ENCODE measurements at regions not wholly inside any gene's neighbourhood (a gene's known extent, or its start where the extent isn't known, plus 50 kb on each side); places are given as distances from the start of the nearest gene placed in this dataset.

DNA sequence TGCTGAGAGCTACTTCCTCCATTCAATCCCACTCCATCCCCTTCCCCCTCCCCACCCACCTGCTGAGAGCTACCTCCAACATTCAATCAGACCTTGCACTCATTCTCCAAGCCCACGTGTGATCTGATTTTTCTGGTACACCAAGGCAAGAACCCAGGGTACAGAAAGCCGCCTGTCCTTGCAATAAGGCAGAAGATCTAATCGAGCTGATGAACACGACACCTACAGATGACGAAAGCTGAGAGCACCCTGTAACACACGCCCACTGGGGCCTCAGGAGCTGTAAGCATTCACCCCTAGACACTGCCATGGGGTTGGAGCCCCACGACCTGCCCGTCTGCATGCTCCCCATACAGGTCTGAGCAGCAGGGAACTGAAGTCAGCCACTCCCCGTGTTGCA is 58.3 kb downstream of the TRIML1 start:
- DNase-seq: no peak

DNA sequence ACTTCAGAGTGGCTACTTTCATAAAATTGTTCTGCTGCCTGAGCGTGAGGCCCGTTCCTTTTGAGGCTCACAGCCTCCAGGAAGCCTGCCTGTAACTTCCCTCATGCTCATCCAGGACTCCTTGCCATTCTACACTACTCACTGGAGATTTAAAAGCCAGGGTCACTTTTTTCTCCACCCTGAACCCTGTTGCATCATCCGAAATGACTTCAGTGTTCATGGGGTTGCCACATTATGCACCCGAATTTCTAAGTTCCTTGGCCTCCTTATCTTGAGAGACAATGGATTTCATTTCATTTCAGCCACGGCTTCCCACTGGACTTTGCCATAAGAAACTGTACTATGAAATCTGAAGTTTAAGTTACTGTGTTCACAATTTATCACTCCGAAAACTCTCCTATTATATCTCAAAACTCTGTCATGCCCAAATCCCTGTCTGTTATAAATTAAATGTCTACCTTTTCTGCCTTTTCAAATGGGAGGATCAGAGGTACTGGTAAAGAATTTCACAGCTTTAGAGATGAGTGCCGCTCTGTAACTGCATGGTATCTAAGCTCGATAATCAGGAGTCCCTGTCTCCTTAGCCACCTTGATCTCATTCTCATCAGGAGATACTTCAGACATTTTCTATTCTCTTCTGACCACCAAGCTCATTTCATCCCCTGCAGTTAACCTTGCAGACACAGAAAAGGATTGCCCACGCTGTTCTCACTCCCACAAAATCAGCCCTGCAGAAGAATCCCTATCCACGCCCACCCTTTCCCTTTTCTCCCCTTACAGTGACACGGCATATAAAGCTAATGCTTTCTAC is 59.9 kb downstream of the TRIML1 start:
- DNase-seq: no peak

DNA sequence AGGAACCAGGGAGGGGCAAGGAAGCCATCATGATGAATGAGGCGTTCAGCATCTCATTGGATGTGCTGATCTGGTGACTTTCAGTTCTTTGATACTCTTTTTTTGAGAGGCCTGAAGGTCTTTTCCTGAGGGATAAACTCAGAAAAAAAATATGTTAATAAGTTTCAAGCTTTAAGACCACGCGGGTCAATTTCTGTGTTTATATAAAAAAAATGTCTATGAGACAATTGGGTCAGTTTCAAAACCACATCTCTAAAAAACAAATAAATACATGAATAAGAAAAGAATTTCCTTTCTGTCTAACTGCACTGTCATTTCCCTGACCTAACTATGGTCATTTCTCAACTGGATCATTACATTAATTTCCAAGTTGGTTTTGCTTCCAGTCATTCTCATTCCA is 62.6 kb downstream of the TRIML1 start:
- DNase-seq: no peak

DNA sequence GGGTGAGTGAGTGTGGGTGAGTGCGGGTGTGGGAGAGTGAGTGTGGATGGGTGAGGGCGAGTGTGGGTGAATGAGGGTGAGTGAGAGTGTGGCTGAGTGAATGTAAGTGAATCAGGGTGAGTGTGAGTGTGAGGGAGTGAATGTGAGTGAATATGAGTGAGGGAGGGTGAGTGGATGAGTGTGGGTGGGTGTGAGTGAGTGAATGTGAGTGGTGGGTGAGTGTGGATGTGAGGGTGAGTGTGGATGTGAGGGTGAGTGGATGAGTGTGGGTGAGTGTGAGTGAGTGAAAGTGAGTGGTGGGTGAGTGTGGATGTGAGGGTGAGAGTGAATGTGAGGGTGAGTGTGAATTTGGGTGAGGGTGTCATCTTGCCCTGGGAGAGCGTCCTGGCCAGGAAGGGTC is 67.5 kb downstream of the TRIML1 start:
- no peak for DNase-seq

DNA sequence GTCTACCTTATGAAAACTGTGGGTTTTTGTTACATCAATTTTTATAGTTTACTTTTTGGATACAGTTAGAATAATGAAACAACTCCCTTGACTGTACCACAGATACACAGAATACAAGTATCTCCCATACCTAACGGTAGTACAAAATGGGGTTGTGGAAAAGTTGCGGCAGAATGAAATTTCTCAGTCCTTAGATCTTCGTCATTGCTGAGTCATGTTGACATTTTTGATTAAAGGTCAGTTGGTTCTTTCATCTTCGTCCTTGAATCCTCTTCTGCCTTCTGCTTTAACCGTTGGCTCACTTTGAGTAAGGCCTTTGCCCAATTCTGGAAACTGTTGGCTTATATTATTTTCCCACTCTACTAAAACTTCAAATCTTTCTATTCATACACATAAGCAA is 75.6 kb downstream of the TRIML1 start:
- DNase-seq: no peak

DNA sequence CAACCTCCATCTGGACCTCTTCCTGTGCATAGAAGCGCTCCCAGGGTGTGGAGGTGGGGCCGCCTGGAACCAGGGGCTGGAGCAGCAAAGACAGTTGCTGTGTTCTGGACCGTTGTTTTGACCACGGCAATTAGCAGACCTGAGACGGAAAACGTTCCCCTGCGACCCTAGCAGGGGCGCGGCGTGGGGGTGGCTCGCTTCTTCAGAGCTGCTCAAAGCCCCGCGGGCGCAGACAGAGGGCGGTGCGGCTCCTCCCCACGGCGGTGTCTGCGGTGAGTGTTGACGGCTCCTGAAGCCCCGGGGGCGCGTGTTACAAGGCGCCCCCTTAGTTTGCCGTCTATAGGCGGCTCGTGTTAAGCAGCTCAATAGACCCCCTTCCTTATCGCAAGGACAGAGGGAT is 79.2 kb downstream of the TRIML1 start:
- no peak for DNase-seq

DNA sequence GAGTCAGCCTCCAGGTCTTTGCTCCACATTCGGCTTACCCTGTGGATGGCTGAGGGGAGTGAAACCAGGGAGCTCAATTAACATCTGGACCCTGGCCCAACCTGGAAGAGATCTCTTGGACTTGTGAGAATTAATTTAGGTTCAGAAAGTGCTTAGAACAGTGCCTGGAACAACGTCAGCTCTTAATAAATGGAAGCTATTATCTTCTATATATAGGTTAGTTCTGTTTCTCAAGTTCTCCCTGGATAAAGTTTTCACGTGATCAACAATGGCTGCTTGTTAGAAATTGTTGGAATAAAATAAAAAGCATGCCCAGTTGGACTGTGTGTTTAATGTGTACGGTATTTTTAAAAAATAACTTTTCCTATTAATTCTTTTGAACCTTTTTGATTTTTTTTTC is 80.8 kb downstream of the TRIML1 start:
- DNase-seq: no peak

DNA sequence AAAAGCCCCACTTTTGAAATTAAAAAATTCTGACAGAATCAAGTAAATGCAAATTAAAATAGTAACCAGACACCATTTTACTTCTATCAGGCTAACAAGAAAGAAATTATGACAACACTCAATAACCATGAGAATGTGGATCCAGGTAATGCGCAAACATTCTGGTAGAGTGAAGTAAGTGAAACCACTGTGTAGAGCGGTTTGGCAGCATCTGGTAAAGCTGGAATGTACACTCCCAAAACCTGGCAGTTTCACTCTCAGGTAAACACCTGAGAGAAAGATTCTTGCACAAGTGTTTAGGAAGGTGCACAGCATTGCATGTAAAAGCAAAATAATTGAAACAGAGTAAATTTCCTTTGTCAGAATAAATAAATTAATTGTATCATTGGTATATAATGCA is 81.8 kb downstream of the TRIML1 start:
- no peak for DNase-seq

DNA sequence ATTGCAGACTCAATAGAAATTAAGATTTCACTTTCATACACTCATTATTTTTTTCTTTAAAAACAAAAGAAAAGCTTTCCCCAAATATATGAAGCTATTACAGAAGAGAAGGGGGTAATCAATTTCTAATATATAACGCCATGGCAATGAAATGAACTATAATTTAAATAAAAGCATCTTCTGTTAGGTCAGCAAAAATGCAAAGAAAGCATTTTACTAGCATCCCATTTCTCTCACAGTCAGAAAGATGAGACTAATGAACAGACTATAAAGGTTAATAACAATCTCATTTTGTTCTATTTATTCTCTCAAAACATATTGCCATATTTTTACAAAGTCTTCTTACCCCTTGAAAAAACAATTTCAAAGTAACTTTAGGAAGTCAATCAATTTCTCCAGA is 89.0 kb downstream of the TRIML1 start:
- DNase-seq: no peak

DNA sequence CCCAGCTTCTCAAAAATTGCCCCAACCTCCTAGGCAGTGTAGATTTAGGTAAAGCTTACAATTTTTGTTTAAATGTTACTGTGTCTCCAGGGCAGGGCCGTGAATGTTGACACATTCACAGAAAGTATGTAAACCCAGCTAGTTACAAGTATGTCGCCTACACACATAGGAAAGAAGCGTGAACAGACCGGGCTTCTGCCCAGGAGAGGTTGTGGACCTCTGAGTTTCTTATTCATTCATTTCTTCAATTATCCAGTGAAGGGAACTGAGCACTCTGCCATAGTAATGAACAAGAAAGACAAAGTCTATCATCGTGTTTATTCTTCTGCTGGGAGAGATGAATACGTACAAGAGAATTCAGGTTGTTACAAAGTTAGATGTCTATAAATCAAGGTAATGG is 93.2 kb downstream of the TRIML1 start:
- DNase-seq: no peak

DNA sequence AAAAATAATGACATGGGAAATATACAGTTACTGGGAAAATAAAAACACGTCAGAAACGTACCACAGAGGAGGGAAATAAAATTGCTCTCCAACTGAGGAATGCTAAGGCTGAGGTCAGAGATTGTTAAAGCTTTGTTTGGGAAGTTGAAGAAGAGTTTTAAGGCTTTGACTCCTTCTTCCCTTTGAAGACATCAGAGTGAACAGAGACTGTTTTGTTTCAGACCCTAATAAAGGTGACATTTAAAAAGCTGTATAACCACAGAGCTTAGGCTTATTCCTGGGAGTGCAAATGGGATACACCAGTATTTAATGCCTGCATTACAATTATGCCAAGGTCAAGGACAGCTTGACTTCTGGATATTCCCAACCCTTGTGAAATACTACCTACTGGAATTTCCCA is 102.8 kb downstream of the TRIML1 start:
- DNase-seq: no peak

DNA sequence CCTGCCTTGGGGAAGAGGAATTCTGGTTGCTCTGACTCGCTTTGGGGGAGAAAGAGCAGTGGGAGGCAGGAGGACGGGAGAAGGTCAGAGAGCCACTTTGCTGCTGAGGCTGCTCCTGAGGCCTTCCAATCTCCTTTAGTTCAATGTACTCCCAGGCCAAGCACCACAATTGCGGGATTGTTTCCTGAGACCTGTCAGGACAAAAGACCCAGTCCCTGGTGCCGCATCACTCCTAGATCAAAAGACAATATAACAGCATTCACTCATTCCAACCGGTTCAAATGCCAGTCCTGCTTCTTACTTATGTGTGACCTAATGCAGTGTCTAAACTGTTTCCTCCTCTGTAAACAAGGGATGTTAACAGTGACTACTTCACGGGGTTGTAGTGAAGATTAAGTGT is 106.4 kb downstream of the TRIML1 start:
- DNase-seq: no peak

DNA sequence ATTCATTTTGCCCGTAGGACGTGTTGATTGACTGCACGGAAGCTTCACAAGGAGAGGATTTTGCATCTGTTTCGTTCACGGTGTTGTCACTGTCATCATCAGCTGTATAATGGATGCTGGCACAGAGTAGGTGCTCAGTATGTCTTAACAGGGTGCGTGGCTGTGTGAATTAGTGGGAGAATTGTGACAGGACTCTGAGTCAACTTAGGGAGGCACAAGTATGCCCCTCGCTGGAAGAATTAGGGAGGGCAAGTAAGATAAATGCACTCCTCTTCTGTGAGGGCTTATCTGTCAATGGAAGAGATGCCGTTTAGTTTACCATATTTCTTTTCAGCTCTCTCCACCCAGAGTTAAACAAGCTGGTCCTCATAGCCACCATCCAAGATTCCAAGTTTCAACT is 107.2 kb downstream of the TRIML1 start:
- DNase-seq: peak; percentile 7

DNA sequence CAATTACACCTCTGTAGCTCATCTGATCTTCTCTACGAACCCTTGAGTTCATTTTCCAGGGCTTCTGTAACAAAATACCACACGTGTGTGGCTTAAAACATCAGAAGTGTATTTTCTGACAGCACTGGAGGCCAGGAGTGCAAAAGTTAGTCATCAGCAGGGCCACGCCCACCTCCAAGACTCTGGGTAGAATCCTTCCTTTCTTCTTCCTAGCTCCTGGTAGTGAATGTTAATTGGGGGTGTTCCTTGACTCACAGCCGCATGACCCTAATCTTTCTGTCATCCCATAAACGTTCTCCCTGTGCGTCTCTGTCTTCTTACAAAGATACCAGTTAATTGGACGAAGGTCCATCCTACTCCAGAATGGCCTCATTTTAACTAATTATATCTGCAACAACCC is 115.0 kb downstream of the TRIML1 start:
- DNase-seq: no peak

DNA sequence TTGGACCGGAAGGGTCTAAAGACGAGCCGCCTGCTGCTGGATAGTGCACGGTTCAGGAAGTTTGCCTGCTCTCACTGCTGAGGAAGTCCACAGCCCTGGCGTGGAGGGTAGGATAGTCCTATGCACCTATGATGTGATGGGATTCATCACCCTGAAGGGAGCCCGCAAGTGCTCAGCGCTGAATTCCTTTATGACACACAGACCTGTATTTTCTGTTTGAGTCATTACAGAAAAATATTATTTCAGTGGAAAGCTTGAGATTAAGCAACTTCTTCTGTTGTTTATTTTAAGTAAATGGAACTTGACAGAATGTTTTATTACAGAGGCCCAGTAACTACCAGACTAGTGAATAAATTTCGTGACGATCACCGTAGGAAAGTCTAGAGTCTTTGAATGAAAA is 123.2 kb downstream of the TRIML1 start:
- DNase-seq: no peak

DNA sequence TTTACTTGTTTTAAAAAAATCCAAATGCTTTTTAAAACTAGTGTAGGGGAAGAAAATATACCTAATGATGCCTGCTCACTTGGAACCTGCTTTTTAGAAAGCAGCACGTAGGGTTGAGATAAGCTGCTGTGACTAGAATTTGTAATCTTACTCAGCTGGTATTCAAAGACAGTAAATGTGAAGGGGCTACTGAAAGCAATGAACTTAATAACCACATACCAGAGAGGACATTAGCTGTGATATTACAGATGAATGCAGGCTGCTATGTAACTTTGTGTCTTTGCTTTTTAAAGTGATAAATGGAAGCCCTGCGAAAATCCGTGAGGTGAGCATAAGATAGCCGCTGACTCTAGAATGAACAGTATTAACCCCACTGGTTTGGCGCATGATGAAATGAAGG is 124.1 kb downstream of the TRIML1 start:
- DNase-seq: no peak

DNA sequence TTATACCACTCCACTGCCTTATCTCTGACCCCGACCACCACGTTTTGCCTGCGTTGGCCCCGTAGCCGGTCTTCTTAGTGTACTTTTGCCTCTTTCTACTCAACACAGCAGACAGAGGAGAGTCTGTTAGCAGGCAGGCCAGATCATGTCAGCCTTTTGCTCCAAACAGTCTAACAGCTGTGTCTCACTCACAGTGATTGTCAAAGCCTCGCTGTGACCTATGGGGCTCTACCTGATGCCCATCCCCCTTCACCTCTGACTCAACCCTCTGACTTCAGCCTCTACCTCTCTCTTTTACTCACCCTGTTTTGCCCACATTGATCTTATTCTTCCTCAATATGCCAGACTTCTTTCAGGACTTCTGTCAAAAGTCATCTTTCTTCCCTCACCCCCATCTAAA is 127.1 kb downstream of the TRIML1 start:
- DNase-seq: no peak

DNA sequence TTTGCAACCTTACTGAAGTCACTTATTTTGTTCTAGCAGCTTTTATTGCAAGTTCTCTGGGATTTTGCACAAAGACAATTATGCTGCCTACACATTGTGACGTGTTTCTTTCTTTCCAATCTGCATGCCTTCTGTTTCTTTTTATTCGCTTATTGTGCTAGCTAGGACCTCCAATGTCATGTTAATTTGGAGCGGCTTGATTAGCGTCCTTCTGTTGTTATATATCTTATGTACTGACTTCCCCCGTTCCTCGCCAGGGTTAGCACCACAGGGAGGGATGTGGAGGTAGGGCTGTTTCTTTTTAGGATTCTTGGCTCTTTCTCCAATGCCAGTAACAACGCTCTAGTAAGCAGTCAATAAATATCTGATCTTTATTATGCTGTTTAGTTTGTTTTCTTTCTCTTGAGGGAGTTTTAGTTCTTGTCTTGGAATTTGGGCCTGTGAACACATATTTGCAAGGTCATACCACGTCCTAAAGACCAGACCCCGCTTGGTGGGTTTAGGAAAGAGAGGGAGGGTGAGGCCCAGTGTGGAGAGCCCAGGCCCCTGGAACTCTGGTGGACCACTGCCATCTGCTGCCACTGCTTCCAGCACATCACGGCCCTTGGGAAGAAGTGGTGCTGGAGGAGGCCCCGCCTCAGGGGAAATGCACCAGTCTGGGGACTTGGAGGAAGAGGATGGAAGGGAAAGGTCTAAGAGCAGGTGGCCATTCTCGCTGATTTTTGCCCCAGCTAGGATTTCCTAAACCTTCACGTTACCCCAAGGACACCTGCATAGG is 129.1 kb downstream of the TRIML1 start:
- DNase-seq: no peak

DNA sequence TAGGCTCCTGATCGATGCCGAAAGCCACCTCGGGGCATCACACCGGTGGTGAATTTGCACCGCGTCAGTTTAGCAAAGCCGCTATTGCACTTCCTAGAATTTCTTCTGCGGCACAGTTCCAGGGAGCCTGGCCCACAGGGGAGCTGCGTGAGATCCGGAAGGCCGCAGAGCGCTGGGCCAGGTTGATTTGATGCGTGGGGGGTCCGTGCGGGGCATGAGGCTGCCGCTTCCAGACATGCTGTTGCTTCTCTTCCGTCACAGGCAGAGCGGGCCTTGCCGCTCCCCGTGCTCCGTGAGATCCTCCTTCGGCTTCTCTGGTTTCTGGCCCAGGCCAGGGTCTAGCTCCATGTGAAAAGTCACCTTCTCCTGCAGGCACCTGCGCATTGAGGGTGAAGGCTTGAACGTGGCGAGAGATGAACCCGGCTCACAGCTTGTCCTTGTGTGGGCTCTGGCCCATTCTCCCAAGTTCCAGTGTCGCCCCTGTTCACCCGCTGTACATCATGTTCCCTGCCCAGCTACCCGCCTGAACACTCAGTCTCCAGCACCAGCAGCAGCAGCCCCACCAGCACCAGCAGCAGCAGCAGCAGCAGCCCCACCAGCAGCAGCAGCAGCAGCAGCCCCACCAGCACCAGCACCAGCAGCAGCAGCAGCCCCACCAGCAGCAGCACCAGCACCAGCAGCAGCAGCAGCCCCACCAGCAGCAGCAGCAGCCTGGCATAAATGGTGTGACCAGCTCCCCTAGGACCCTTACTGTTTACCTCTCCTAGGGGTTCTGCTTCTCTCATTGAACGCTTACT is 131.2 kb downstream of the TRIML1 start:
- DNase-seq: no peak

DNA sequence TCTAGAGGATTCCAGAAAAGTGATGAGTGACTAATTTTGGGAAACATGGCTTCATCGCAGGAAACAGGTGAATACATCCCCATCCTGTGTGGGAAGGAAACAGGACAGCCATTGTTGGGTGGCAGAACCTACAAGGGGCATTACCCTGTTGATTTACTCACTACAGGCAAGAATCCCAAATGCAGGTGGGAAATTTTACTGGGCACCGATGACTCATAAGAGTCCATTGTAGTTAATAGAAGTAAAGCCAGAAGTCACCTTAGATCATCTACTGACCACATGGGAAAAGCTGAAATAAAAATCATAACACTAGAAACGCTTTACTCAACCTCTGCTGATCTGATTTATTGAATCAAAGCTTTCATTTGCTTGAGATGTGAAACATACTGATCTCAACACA is 136.4 kb downstream of the TRIML1 start:
- no peak for DNase-seq

DNA sequence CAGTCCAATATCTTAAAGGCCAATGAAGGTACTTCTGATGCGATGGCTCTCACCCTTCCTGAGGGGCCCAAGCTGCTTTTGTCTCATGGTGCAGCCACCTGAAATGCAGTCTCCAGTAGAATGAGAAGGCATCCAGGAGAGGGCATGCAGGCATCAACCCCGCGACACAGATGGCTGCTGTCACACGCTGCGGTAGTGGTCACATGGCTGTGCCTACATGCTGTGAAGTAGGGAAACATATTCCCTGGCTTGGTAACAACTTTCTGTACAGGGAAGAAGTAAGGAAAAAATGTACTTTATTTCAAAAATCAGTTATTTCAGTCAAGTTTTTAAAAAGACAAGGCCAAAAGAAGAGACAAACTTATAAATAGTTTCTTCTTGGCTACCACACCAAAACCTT is 139.9 kb downstream of the TRIML1 start:
- no peak for DNase-seq

DNA sequence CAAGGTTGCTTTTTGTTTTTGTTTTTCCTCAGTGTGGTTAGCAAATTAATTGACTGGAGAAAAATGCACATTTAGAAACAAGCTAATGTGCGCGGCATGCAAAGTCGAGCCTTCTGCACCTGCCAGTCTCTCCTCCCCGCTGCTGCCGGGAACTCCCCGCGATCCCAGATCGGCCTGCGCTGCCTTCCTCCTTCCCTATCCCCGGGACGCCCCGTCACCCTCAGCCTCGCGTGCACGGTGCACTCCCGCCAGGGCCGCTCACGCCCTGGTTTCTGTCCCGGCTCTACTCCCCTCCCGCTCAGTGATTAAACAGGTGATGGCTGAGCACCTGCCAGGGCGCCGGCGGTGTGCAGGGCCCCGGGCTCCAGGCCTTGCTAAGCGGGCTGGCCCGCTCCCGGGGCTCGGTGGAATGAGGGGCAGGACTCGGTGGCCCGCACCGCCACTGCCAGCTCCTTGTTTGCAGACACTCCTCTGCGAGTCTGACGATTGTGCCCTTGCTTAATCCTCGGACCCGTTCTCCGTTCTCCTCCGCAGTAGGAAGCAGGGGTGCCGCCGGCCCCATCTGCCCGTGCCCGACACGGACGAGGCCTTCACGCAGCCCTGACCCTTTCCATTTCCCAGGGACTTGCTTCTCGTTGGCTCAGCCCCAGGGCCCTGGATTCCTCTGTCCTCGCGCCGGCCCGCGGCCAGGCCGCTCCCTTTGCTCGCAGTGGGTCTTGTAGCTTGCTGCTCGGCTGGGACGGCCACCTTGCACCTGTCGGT is 143.4 kb downstream of the TRIML1 start:
- DNase-seq: no peak
